Breast epithelium (tissue), 3 donors: ENCODE measurements at regions not wholly inside any gene's neighbourhood (a gene's known extent, or its start where the extent isn't known, plus 50 kb on each side); places are given as distances from the start of the nearest gene placed in this dataset.

Source experiments
- POLR2AphosphoS5 ChIP-seq, 3 donors: sonication (generic); formaldehyde crosslinking; IDR thresholded peaks; one replicate each; pipeline ENCODE4 v1.6.1; 2017; ENCODE audit warnings: antibody characterized with exemption in 3 of 3
- TF ChIP-seq, protein P1 (sequence below), 3 donors: fragments of 450-650 bp; IDR thresholded peaks; one replicate each; pipeline ENCODE4 v1.5.1; 2016 to 2017; ENCODE audit warnings: antibody characterized with exemption in 3 of 3, mild to moderate bottlenecking in 3 of 3, moderate library complexity in 3 of 3

DNA sequence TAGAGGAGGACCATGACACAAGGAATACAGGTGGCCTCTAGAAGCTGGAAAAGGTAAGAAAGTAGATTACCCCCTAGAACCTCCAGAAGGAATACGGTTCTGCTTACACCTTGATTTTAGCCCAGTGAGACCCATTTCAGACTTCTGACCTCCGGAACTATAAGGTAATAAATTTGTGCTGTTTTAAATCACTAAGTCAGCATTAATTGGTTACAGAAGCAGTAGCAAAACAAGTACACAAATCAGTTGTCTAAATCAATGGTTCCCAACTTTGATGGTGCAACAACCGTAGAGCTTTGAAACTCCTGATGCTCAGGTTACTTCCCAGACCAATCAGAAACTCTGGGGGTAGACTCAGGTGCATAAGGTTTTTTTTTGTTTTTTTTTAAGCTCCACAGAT, 113.6 kb downstream of the RTL9 start:
- TF ChIP-seq, protein P1, sequence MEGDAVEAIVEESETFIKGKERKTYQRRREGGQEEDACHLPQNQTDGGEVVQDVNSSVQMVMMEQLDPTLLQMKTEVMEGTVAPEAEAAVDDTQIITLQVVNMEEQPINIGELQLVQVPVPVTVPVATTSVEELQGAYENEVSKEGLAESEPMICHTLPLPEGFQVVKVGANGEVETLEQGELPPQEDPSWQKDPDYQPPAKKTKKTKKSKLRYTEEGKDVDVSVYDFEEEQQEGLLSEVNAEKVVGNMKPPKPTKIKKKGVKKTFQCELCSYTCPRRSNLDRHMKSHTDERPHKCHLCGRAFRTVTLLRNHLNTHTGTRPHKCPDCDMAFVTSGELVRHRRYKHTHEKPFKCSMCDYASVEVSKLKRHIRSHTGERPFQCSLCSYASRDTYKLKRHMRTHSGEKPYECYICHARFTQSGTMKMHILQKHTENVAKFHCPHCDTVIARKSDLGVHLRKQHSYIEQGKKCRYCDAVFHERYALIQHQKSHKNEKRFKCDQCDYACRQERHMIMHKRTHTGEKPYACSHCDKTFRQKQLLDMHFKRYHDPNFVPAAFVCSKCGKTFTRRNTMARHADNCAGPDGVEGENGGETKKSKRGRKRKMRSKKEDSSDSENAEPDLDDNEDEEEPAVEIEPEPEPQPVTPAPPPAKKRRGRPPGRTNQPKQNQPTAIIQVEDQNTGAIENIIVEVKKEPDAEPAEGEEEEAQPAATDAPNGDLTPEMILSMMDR (IDR thresholded peaks at IDR 0.05): no peak
- no peak for TF ChIP-seq POLR2AphosphoS5 (IDR thresholded peaks at IDR 0.05)
